ENCODE measurements at regions not wholly inside any gene's neighbourhood (a gene's known extent, or its start where the extent isn't known, plus 50 kb on each side); places are given as distances from the start of the nearest gene placed in this dataset.

- H3K27me3 ChIP-seq (ENCODE audit: insufficient read depth, low read length), result no peaks in the 10 kb centered on the region
- H3K9me3 ChIP-seq (ENCODE audit: insufficient read depth, low read depth, low read length), result no peaks in the 10 kb centered on the region
- no peaks in the 10 kb centered on the region for H3K36me3 ChIP-seq (ENCODE audit: insufficient read depth, low read length)
- no peak overlapping the region for H3K27ac ChIP-seq (ENCODE audit: low read depth, low read length)
- H3K4me1 ChIP-seq (ENCODE audit: insufficient read depth, low read length), result peaks cover 13% of the 10 kb centered on the region; the same call in 1 of the 2 replicates
- no peak overlapping the region for H3K9ac ChIP-seq (ENCODE audit: low read depth, low read length)
- 94% methylated on average over 3 of the region's 3 CpGs for WGBS
- no peak overlapping the region for H3K4me3 ChIP-seq (ENCODE audit: low read length)
Measured at GRCh38 chr20:59387891-59388290, 87.5 kb downstream of the EDN3 start.

- H3K27ac ChIP-seq (ENCODE audit: low read depth, low read length), result no peak overlapping the region
- peaks cover 13% of the 10 kb centered on the region; the same call in 1 of the 2 replicates for H3K4me1 ChIP-seq (ENCODE audit: insufficient read depth, low read length)
- no peak overlapping the region for H3K9ac ChIP-seq (ENCODE audit: low read depth, low read length)
- H3K36me3 ChIP-seq (ENCODE audit: insufficient read depth, low read length), result no peaks in the 10 kb centered on the region
- no peak overlapping the region for H3K4me3 ChIP-seq (ENCODE audit: low read length)
- no peaks in the 10 kb centered on the region for H3K27me3 ChIP-seq (ENCODE audit: insufficient read depth, low read length)
- 97% methylated on average over 4 of the region's 4 CpGs for WGBS
- no peaks in the 10 kb centered on the region for H3K9me3 ChIP-seq (ENCODE audit: insufficient read depth, low read depth, low read length)
Measured at GRCh38 chr20:59388402-59388801, 88.0 kb downstream of the EDN3 start.

- Histone ChIP-seq H3K9me3 (ENCODE audit: insufficient read depth, low read depth, low read length) (no peaks in the 10 kb centered on the region), H3K4me3 (ENCODE audit: low read length) (no peak overlapping the region), H3K4me1 (ENCODE audit: insufficient read depth, low read length) (peaks cover 13% of the 10 kb centered on the region; the same call in 1 of the 2 replicates), H3K27me3 (ENCODE audit: insufficient read depth, low read length) (no peaks in the 10 kb centered on the region), H3K9ac (ENCODE audit: low read depth, low read length) (no peak overlapping the region), H3K36me3 (ENCODE audit: insufficient read depth, low read length) (no peaks in the 10 kb centered on the region), H3K27ac (ENCODE audit: low read depth, low read length) (no peak overlapping the region)
- WGBS, result 91% methylated on average over 6 of the region's 6 CpGs
Measured at GRCh38 chr20:59390437-59390836, 90.0 kb downstream of the EDN3 start.

GRCh38 chr20:59391975-59392374, 91.6 kb downstream of the EDN3 start:
- no peak overlapping the region for H3K9ac ChIP-seq (ENCODE audit: low read depth, low read length)
- H3K27ac ChIP-seq (ENCODE audit: low read depth, low read length), result no peak overlapping the region
- no peaks in the 10 kb centered on the region for H3K36me3 ChIP-seq (ENCODE audit: insufficient read depth, low read length)
- H3K9me3 ChIP-seq (ENCODE audit: insufficient read depth, low read depth, low read length), result no peaks in the 10 kb centered on the region
- no peak overlapping the region for H3K4me3 ChIP-seq (ENCODE audit: low read length)
- no peaks in the 10 kb centered on the region for H3K27me3 ChIP-seq (ENCODE audit: insufficient read depth, low read length)
- whole genome bisulfite sequencing, result 100% methylated on average over 1 of the region's 1 CpG
- H3K4me1 ChIP-seq (ENCODE audit: insufficient read depth, low read length), result peaks cover 4% of the 10 kb centered on the region; the same call in 1 of the 2 replicates

GRCh38 chr20:59392736-59393135, 92.3 kb downstream of the EDN3 start:
- Histone ChIP-seq H3K4me1 (ENCODE audit: insufficient read depth, low read length) (no peaks in the 10 kb centered on the region), H3K36me3 (ENCODE audit: insufficient read depth, low read length) (no peaks in the 10 kb centered on the region), H3K27ac (ENCODE audit: low read depth, low read length) (no peak overlapping the region), H3K9me3 (ENCODE audit: insufficient read depth, low read depth, low read length) (no peaks in the 10 kb centered on the region), H3K4me3 (ENCODE audit: low read length) (no peak overlapping the region), H3K27me3 (ENCODE audit: insufficient read depth, low read length) (no peaks in the 10 kb centered on the region), H3K9ac (ENCODE audit: low read depth, low read length) (no peak overlapping the region)
- WGBS, result 87% methylated on average over 4 of the region's 4 CpGs

GRCh38 chr20:59393142-59393541, 92.7 kb downstream of the EDN3 start:
- Histone ChIP-seq H3K9ac (ENCODE audit: low read depth, low read length) (no peak overlapping the region), H3K27ac (ENCODE audit: low read depth, low read length) (no peak overlapping the region), H3K9me3 (ENCODE audit: insufficient read depth, low read depth, low read length) (no peaks in the 10 kb centered on the region), H3K4me1 (ENCODE audit: insufficient read depth, low read length) (no peaks in the 10 kb centered on the region), H3K27me3 (ENCODE audit: insufficient read depth, low read length) (no peaks in the 10 kb centered on the region), H3K4me3 (ENCODE audit: low read length) (no peak overlapping the region), H3K36me3 (ENCODE audit: insufficient read depth, low read length) (no peaks in the 10 kb centered on the region)
- 93% methylated on average over 3 of the region's 3 CpGs for WGBS

- no peaks in the 10 kb centered on the region for H3K9me3 ChIP-seq (ENCODE audit: insufficient read depth, low read depth, low read length)
- WGBS, result 85% methylated on average over 6 of the region's 6 CpGs
- no peak overlapping the region for H3K27ac ChIP-seq (ENCODE audit: low read depth, low read length)
- H3K9ac ChIP-seq (ENCODE audit: low read depth, low read length), result no peak overlapping the region
- H3K4me3 ChIP-seq (ENCODE audit: low read length), result no peak overlapping the region
- 0 out of 2 replicates have a peak, but pooled peaks cover 2% of the 10 kb centered on the region for H3K27me3 ChIP-seq (ENCODE audit: insufficient read depth, low read length)
- no peaks in the 10 kb centered on the region; the same call in 1 of the 2 replicates for H3K4me1 ChIP-seq (ENCODE audit: insufficient read depth, low read length)
- H3K36me3 ChIP-seq (ENCODE audit: insufficient read depth, low read length), result no peaks in the 10 kb centered on the region
Measured at GRCh38 chr20:59395729-59396128, 95.3 kb downstream of the EDN3 start.

GRCh38 chr20:59398537-59399205, 98.3 kb downstream of the EDN3 start:
- Histone ChIP-seq H3K4me3 (ENCODE audit: low read length) (no peak overlapping the region), H3K4me1 (ENCODE audit: insufficient read depth, low read length) (no peaks in the 10 kb centered on the region; the same call in 1 of the 2 replicates), H3K27me3 (ENCODE audit: insufficient read depth, low read length) (peaks cover 24% of the 10 kb centered on the region), H3K27ac (ENCODE audit: low read depth, low read length) (no peak overlapping the region), H3K36me3 (ENCODE audit: insufficient read depth, low read length) (no peaks in the 10 kb centered on the region), H3K9ac (ENCODE audit: low read depth, low read length) (no peak overlapping the region), H3K9me3 (ENCODE audit: insufficient read depth, low read depth, low read length) (no peaks in the 10 kb centered on the region)
- WGBS, result 83% methylated on average over 12 of the region's 12 CpGs

GRCh38 chr20:59399426-59400099, 99.2 kb downstream of the EDN3 start:
- Histone ChIP-seq H3K4me3 (ENCODE audit: low read length) (no peak overlapping the region), H3K36me3 (ENCODE audit: insufficient read depth, low read length) (no peaks in the 10 kb centered on the region), H3K4me1 (ENCODE audit: insufficient read depth, low read length) (peaks cover 5% of the 10 kb centered on the region; the same call in 1 of the 2 replicates), H3K27ac (ENCODE audit: low read depth, low read length) (no peak overlapping the region), H3K9me3 (ENCODE audit: insufficient read depth, low read depth, low read length) (no peaks in the 10 kb centered on the region), H3K9ac (ENCODE audit: low read depth, low read length) (no peak overlapping the region), H3K27me3 (ENCODE audit: insufficient read depth, low read length) (peaks cover 32% of the 10 kb centered on the region)
- WGBS, result 86% methylated on average over 17 of the region's 17 CpGs

GRCh38 chr20:59400708-59401107, 100.3 kb downstream of the EDN3 start:
- Histone ChIP-seq H3K4me3 (ENCODE audit: low read length) (no peak overlapping the region), H3K9ac (ENCODE audit: low read depth, low read length) (no peak overlapping the region), H3K9me3 (ENCODE audit: insufficient read depth, low read depth, low read length) (no peaks in the 10 kb centered on the region), H3K4me1 (ENCODE audit: insufficient read depth, low read length) (peaks cover 10% of the 10 kb centered on the region; the same call in 1 of the 2 replicates), H3K27me3 (ENCODE audit: insufficient read depth, low read length) (peaks cover 37% of the 10 kb centered on the region), H3K27ac (ENCODE audit: low read depth, low read length) (no peak overlapping the region), H3K36me3 (ENCODE audit: insufficient read depth, low read length) (no peaks in the 10 kb centered on the region)
- WGBS, result 92% methylated on average over 9 of the region's 9 CpGs

GRCh38 chr20:59402681-59403080, 102.3 kb downstream of the EDN3 start:
- H3K9me3 ChIP-seq (ENCODE audit: insufficient read depth, low read depth, low read length), result no peaks in the 10 kb centered on the region
- WGBS, result 67% methylated on average over 9 of the region's 9 CpGs
- H3K4me1 ChIP-seq (ENCODE audit: insufficient read depth, low read length), result peaks cover 10% of the 10 kb centered on the region; the same call in 1 of the 2 replicates
- peak overlapping the region; percentile 54; the same call in 1 of the 2 replicates for H3K4me3 ChIP-seq (ENCODE audit: low read length)
- peaks cover 37% of the 10 kb centered on the region for H3K27me3 ChIP-seq (ENCODE audit: insufficient read depth, low read length)
- no peaks in the 10 kb centered on the region for H3K36me3 ChIP-seq (ENCODE audit: insufficient read depth, low read length)
- H3K9ac ChIP-seq (ENCODE audit: low read depth, low read length), result no peak overlapping the region
- H3K27ac ChIP-seq (ENCODE audit: low read depth, low read length), result no peak overlapping the region
